Bone marrow (tissue), 2 donors: ENCODE measurements at regions not wholly inside any gene's neighbourhood (a gene's known extent, or its start where the extent isn't known, plus 50 kb on each side); places are given as distances from the start of the nearest gene placed in this dataset.

Source experiments
- DNase-seq, 2 donors: peaks; one replicate each; lab custom pipeline; 2025; lab: John Stamatoyannopoulos, UW

DNA sequence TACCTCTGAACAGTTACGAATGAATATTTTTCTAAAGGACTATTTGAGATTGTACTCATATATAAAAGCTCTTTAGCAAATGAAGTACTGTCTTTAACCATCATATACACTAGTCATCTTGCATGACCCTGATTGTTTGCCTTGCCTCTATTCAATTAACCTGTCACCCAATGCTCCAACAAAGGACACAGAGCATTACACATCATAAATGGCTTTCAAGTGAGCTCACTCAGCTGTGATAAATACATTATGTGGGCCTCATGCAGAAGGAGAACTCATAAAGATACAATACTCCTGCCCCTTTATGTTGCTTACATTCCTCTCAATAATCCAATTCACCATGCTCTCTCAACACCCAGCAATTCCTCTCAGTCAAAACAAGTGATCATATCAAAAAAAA is 993.0 kb upstream of the PRMT6 start:
- no peak for DNase-seq

DNA sequence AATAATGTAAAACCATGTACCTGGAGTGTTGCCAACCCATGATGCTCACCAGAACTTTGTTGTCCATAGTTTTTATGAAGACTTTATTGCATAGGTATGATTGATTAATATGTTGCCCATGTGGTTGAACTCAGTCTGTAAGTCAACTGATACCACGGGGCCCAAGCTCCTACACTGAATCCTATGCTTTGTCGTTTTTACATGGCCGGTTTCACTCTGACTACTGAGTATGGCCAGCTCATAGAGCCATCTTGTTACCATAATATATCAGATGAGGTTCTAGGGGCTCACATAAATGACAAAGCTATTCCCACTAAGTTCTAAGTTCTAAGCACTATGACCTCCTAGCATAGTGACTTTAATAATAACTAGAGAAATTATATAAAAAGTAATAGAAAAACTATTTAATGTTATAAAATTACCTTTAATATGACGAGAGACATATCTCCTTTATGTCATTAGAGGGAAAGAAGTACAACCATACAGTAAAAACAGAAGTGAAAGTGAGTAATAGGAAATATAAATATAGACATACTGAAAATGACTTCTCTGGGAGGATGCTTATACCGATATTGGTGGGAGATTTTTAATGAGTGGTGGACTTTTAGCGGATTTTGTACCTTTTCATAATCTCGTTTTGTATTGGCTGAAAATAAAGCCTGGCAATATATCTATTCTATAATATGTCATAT is 983.4 kb upstream of the PRMT6 start:
- no peak for DNase-seq

DNA sequence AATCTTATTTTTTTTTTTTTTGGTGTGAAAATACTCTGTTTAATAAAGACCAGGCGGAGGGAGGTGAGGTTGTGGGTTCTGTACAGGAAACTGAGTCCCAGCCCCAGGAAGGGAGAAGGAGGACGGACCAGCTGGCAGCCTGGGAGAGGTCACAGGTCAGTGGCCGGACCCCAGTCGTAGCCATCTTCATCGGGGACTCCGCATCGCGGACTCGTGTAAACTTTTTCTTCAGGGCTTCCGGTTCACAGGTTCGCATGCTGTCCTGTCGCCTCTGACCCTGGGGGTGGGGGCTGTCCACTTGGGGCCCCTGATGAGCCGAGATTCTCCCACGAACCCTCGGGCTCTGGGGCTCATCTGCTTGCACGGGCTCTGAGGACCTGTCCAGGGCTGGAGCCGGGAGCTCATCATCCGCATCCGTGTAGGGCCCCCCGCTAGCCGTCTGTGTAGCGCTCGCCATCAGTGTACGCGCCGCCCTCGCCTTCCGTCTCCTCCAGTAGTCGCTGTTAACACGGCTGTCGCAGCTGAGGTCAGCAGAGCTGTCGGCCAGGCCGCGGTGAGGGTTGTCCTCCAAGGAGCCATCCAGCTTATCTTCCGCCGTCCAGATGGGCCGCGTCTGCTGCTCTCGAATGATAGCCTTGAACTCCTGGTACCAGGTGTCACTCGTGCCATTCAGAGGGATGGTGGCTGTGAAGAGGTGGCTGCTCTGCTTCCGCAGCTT is 975.7 kb upstream of the PRMT6 start:
- no peak for DNase-seq

DNA sequence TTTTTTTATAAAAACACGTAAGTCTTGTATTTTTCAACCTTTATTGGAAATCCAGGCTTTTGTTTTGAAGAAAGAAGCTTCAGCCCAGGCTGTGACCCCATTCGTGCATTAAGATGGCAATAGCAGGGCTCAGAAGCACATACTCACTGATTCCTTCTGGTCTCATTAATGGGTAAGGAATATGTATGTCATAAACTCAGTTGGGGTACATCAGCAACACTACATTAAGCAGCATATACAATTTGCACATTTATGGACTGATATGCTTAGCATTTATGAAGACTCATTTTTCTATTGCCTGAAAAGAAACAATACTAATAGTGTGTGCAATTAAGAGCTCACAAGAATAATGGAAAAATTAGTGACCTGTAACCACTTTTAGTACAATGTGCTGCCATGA is 945.4 kb upstream of the PRMT6 start:
- no peak for DNase-seq

DNA sequence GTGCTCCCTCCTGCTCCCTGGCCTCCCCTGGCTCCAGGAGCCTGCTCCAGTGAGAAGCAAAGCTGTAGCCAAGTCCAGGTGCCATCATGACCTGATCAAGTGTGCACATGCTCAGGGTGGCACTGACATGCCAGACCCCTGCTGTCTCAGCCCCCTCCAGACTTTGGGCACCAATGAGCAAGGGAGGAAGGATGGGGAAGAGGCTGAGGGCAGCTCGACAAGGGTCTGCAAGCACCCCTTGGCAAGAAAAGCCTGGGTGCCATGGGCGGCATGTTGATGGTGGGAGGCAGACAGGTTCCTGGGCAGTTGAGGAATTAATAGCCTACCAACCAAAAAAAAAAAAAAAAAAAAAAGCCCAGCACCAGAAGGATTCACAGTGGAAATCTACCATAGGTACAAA is 942.6 kb upstream of the PRMT6 start:
- DNase-seq: no peak

DNA sequence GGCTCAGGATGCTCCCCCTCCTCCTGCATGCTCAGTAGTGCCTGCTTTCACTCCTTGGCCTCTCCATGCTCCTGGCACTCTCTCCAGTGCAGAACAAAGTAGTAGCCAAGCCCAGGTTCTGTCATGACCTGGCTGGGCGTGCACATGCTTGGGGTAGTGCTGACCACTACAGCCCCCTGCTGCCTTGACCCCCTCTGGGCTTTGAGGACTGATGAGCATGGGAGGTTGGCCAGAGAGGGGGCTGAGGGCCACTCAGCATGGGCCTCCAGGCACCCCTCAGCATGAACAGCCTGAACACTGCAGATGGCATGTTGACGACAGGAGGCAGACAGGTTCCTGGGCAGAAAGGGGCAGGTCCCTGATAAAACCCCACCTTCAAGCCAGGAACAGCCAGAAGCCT is 935.7 kb upstream of the PRMT6 start:
- no peak for DNase-seq

DNA sequence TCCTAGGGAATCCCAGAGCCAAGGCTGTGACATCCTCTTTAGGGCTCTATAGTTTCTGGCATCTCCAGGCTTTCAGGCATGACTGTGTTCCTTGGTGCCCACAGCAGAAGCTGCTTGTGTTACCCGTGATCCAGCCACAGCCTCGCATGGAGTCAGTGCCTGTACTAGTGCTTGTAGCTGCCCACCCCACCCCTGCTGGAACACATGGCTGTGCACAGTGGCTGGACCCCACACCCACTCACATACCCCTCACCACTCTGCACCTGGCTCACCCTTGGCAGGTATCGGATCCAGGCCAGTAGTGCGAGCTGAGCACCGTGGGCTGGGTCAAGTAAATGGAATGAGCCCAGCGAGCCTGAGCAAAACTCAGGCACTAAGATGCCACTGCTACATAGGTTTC is 934.7 kb upstream of the PRMT6 start:
- DNase-seq: no peak

DNA sequence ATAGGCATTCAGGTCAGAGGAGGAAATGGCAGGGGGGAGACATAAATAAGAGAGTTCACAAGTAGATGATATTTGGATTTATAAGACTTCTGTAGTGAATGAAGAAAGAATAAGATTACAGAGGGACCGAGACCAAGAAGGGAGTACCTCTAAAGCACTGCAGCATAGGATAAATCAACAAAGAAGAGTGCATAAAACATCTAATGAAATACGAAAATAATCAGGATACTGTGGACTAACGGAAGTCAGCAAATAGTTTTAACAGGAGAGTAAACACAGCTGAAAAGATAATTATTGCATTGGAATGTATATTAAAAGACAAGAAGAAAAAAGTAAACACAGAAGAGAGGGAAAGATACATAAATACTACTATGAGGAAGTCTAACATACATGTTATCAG is 921.9 kb upstream of the PRMT6 start:
- DNase-seq: no peak

DNA sequence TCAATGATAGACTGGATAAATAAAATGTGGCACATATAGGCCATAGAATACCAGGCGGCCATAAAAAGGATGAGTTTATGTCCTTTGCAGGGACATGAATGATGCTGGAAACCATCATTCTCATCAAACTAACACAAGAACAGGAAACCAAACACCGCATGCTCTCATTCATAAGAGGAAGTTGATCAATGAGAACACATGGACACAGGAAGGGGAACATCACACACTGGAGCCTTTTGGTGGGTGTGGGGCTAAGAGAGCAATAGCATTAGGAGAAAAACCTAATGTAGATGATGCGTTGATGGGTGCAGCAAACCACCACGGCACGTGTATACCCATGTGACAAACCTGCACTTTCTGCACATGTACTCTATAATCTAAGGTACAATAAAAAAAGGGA is 883.4 kb upstream of the PRMT6 start:
- no peak for DNase-seq

DNA sequence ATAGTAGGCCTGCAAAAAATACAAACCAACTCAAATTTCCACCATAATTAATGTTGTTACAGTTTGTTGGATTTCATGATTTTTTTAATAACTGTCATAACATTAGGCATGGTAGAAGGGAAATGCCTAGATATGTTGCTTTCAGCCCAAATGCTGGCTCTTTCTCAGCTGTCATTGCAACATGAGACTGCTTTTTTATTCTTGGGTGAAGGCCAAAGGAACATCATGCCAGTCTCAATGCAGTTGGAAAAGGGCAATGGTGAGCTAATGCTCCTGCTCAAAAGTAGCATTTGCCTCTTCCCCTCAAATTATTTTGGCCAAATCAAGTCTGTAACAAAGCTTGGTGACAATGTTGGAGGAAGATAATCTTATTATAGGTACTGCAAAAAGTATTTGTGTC is 877.7 kb upstream of the PRMT6 start:
- no peak for DNase-seq

DNA sequence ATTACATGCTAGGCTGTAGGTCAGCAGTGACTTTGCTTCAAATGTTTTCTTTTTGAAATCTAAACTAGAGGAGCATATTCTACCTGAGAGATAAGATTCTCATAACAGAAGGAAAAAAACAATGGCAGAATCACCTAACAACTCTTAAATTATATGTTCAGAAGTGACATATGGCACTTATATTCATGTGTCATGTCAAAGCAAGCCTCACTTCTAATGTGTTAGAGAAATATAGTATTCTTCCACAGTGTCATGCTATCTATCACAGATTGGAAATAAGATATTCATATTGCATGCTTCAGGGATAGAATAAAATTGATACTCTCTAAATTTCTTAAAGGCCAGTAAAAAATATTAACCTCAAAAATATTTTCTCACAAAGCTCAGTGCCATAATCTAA is 874.6 kb upstream of the PRMT6 start:
- no peak for DNase-seq

DNA sequence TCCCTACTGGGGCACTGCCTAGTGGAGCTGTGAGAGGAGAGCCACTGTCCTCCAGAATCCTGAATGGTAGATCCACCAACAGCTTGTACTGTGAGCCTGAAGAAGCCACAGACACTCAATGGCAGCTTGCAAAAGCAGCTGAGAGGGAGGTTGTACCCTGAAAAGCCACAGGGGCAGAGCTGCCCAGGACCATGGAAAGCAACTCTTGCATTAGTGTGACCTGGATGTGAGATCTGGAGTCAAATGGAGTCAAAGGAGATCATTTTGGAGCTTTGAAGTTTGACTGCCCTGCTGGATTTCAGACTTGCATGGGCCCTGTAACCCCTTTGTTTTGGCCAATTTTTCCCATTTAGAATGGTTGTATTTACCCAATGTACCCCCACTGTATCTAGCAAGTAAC is 871.4 kb upstream of the PRMT6 start:
- DNase-seq: no peak

DNA sequence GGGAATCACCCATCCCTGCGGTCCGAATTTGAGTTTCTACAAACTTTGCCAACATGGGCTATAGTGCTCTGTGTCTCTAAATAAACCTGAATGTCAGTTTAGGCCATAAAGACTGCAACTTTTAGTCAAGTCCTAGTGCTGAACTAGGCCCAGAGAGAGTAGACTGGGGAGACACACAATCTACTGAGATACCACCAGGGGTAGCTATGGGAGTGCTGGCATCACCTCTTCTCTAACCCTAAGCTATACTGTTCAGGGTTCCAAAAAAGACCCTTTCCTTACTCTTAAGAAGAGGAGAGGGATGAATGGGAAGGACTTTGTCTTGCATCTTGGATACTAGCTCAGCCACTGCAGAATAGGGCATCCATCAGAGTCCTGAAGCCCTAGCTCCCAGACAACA is 866.7 kb upstream of the PRMT6 start:
- DNase-seq: no peak

DNA sequence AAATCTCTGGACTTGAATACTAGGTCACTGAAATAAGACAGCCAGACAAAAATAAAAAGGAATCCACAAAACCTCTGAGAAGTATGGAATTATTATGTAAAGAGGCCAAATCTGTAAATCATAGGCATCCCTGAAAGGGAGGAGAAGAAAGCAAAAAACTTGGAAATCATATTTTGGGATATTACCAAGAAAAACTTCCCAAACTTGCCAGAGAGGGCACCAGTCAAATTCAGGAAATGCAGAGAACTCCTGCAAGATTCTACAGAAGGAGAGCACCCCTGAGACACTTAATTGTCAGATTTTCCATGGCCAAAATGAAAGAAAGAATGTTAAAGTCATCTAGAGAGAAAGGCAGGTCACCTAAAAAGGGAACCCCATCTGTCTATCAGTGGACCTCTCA is 862.3 kb upstream of the PRMT6 start:
- no peak for DNase-seq

DNA sequence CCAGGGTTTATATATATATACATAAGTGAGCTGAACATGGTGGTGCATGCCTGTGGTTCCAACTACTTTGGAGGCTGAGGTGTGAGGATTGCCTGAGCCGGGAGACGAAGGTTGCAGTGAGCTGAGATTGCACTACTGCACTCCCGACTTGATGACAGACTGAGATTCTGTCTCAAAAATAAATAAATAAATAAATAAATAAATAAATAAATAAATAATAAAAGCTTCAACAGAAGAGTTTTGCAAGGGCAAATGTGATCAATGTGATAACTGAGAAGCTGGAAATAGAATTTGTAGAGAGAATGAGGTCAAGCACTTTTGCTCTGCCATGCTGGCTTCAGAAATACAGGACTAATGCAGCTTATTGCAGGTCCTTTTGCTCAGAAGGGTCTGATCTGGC is 855.8 kb upstream of the PRMT6 start:
- no peak for DNase-seq

DNA sequence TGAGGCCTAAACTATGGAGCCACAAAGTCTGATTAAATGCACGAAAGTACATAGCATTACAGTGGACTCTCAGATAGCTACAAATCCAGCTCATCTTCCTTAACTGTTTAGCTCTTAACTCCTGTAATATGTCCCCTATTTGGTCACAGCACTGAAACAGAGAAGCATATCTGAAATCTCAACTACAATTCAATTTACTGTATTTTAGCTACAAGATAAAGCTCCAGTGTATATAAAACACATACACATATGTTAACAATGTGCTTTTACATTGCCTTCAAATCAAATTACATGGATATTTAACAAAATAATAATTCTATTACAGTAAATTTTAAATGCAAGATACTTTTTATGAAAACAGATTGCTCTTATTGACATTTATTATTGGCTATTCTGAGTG is 849.3 kb upstream of the PRMT6 start:
- no peak for DNase-seq

DNA sequence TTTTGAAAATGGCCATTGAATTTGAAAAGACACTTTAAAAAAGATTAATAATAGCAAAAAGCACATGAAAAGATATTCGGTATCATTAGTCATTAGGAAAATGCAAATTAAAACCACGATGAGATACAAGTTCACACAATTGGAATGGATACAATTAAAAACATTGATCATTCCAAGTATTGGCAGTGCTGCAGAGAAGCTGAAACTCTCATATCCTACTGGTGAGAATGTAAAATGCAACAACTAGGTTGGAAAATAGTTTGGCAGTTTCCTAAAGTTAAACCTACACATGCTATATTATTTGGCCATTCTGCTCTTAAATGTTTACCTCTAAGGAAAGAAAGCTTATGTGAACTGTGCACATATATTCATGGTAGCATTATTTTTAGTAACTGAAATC is 838.7 kb upstream of the PRMT6 start:
- no peak for DNase-seq

DNA sequence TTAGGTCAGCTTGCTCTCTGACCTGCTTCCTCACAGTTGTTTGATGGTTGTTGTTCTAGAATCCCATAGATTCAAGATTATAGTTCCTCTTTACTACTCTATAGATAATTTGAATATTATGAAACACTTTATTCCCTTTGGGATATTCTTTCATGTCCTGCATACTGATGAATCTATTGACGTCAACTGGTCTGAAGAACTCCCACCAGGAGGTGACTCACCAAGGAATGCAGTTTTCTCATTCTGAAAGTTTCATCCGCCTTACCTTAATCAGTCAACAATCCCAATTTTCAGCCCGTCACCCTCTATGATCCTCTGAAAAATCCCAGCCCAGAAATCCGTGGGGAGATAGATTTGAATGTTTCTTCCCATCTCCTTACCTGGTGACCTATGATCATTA is 834.1 kb upstream of the PRMT6 start:
- DNase-seq: no peak

DNA sequence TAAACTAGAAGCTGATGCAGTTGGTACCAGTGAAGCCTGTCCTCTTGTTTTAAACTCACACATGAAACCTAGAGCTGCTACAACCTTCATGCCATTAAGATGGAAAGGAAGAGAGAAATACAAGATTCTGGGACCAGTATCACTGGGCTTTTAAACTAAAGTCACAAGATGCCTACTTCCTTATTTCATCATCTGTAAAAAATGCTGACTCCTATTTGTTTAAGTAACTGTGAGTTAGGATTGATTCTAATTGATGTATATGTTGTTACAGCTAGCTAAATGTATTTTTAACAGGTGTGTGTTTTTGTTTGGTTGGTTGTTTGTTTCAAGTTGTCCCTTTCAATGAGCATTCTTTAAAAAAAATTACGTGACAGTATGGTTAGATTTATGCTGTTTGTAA is 833.3 kb upstream of the PRMT6 start:
- DNase-seq: no peak

DNA sequence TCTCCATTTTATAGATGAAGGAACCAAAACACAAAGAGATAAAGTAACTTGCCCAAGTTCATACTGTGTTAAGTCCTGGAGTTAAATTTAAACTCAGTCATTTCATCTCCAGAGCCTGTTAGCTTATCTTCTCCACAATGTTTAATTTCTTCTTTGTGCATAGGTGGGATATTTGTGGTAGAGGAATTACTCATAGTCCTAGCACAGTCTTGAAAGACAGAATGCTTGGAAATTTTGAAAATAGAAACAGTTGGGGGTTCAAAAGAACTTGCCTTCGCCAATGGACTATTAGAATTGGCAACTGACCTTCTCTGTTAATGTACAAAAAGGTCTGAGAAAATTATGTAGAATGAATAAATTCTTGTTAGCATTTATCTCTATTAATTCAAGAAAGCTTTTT is 832.0 kb upstream of the PRMT6 start:
- no peak for DNase-seq

DNA sequence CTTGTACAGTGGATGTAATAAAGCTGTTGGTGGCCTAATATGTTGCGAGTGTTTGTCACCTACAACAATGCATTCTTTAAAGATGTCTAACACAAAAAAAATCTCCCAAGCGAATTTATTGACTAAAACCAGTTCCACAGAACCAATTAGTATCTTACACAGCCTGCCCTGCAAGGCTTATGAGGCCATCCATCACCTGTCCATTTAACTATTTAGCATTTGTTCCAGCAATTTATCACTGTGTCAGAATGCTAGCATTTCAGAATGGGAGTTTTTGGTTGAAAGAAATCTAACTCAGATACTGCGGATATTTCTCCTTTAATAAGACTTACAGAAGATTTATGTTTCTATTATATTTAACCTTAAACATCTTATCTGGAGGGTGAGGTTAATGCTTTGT is 831.1 kb upstream of the PRMT6 start:
- no peak for DNase-seq

DNA sequence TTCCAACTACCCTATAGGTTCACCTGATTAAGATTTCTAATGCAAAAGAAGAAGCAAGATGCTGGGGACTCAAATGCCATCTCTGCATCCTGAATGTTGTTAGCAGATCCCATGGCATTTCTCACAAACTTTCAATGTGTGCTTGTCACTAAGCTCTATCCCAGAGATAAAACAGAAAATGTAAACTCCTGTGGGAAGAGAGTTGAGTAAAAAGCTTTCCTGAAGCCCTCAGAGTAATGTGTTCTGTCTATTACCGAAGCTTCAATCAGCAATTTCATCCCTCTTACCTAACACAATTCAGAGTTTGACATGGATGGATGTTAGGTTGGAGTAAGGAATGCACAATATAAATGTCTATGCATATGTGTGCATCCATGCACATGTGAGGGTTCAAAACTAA is 829.9 kb upstream of the PRMT6 start:
- DNase-seq: no peak

DNA sequence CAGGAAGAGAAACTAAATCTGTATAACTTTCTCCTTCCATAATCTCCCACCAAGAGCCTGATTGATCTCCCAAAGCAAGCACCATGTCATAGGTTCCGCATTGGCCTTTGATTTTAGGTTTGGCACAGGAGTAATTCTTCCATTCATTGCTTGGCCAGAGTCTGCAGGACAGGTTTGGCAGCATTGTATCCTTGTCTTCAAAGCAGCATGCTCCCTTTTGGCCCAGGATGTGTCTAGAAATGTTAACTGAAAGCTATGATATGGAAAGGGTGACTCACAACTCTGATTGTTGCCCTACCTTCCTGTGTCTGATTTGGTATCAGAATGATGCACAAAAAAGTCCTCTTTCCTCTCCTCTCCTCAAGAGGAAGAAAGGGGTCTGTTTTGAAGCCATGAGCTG is 824.3 kb upstream of the PRMT6 start:
- DNase-seq: no peak

DNA sequence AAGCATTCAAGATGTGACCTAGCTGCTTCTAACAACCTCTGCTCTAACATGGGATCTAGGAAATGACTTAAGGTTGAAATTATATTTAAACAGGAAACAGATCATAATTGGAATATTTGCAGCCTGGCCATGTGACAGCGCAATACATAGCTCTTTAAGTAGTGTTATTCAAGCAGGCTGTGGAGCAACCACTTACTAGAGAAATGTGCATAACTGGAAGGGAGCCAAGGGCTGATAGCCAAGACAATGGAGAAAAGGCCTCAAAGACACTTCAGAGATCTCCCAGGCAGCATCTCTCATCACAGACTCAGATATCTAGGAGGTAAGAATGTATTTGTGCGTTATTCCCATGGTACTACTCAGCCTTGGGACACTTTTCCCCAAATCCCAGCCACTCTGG is 823.0 kb upstream of the PRMT6 start:
- DNase-seq: no peak
